ENCODE measurements at regions not wholly inside any gene's neighbourhood (a gene's known extent, or its start where the extent isn't known, plus 50 kb on each side); places are given as distances from the start of the nearest gene placed in this dataset.

GRCh38 chr4:69025999-69026387 is 70.3 kb upstream of the UGT2B7 start (continued):
- TF ChIP-seq ZNF114 (CRISPR knock-in tag; IDR thresholded peaks at IDR 0.05) (no peak), CREB1 (CRISPR knock-in tag; IDR thresholded peaks at IDR 0.05; ENCODE audit: low read depth) (no peak), REST (IDR thresholded peaks at IDR 0.05; ENCODE audit: unreplicated experiment) (no peak), STAT1 (IDR thresholded peaks at IDR 0.05; ENCODE audit: unreplicated experiment) (no peak)

GRCh38 chr4:69026974-69027373 is 69.3 kb upstream of the UGT2B7 start:
- peaks cover 14% of the 10 kb centered on the region for H3K27me3 Mint-ChIP-seq (ENCODE audit: insufficient read depth, low read depth, poor library complexity)
- ATAC-seq (no peak), DNase-seq (ENCODE audit: low spot score) (no peak)
- Histone ChIP-seq H3F3A (replicated peaks; ENCODE audit: low read depth) (no peaks in the 10 kb centered on the region), H3K4me2 (no peak overlapping the region), H3K4me1 (ENCODE audit: insufficient read depth) (peaks cover 14% of the 10 kb centered on the region), H3K27ac (ENCODE audit: low read depth) (no peak overlapping the region), H3K36me3 (ENCODE audit: insufficient read depth) (no peaks in the 10 kb centered on the region), H2AFZ (no peak overlapping the region), H3K4me3 (no peak overlapping the region), H3K27me3 (ENCODE audit: insufficient read depth) (no peaks in the 10 kb centered on the region), H3K9me2 (ENCODE audit: insufficient read depth) (no peaks in the 10 kb centered on the region), H4K20me1 (replicated peaks; ENCODE audit: insufficient read depth) (no peaks in the 10 kb centered on the region), H3K79me2 (replicated peaks; ENCODE audit: insufficient read depth) (no peaks in the 10 kb centered on the region)
- H3K4me1 Mint-ChIP-seq, result peaks cover 12% of the 10 kb centered on the region
- H3K4me3 Mint-ChIP-seq, result no peak overlapping the region
- H3K9me3 Mint-ChIP-seq, result peaks cover 7% of the 10 kb centered on the region; the same call in 2 of the 3 replicates
- no peak overlapping the region for H3K27ac Mint-ChIP-seq
- peaks cover 18% of the 10 kb centered on the region; the same call in 2 of the 3 replicates for H3K36me3 Mint-ChIP-seq (ENCODE audit: low read depth)
- TF ChIP-seq ZNF114 (CRISPR knock-in tag; IDR thresholded peaks at IDR 0.05) (no peak), ZNF331 (CRISPR knock-in tag; IDR thresholded peaks at IDR 0.05; ENCODE audit: low read depth) (no peak), REST (IDR thresholded peaks at IDR 0.05; ENCODE audit: unreplicated experiment) (no peak), NANOG (IDR thresholded peaks at IDR 0.05; ENCODE audit: borderline replicate concordance) (no peak), EZH2 (IDR thresholded peaks at IDR 0.05; ENCODE audit: low read depth, unreplicated experiment) (no peak), CREB1 (CRISPR knock-in tag; IDR thresholded peaks at IDR 0.05; ENCODE audit: low read depth) (no peak), STAT1 (IDR thresholded peaks at IDR 0.05; ENCODE audit: unreplicated experiment) (no peak), POLR2AphosphoS5 (IDR thresholded peaks at IDR 0.05; ENCODE audit: low read depth) (no peak), ETS1 (IDR thresholded peaks at IDR 0.05) (no peak), JUNB (IDR thresholded peaks at IDR 0.05; ENCODE audit: unreplicated experiment) (no peak)
- TF ChIP-seq, protein P1, sequence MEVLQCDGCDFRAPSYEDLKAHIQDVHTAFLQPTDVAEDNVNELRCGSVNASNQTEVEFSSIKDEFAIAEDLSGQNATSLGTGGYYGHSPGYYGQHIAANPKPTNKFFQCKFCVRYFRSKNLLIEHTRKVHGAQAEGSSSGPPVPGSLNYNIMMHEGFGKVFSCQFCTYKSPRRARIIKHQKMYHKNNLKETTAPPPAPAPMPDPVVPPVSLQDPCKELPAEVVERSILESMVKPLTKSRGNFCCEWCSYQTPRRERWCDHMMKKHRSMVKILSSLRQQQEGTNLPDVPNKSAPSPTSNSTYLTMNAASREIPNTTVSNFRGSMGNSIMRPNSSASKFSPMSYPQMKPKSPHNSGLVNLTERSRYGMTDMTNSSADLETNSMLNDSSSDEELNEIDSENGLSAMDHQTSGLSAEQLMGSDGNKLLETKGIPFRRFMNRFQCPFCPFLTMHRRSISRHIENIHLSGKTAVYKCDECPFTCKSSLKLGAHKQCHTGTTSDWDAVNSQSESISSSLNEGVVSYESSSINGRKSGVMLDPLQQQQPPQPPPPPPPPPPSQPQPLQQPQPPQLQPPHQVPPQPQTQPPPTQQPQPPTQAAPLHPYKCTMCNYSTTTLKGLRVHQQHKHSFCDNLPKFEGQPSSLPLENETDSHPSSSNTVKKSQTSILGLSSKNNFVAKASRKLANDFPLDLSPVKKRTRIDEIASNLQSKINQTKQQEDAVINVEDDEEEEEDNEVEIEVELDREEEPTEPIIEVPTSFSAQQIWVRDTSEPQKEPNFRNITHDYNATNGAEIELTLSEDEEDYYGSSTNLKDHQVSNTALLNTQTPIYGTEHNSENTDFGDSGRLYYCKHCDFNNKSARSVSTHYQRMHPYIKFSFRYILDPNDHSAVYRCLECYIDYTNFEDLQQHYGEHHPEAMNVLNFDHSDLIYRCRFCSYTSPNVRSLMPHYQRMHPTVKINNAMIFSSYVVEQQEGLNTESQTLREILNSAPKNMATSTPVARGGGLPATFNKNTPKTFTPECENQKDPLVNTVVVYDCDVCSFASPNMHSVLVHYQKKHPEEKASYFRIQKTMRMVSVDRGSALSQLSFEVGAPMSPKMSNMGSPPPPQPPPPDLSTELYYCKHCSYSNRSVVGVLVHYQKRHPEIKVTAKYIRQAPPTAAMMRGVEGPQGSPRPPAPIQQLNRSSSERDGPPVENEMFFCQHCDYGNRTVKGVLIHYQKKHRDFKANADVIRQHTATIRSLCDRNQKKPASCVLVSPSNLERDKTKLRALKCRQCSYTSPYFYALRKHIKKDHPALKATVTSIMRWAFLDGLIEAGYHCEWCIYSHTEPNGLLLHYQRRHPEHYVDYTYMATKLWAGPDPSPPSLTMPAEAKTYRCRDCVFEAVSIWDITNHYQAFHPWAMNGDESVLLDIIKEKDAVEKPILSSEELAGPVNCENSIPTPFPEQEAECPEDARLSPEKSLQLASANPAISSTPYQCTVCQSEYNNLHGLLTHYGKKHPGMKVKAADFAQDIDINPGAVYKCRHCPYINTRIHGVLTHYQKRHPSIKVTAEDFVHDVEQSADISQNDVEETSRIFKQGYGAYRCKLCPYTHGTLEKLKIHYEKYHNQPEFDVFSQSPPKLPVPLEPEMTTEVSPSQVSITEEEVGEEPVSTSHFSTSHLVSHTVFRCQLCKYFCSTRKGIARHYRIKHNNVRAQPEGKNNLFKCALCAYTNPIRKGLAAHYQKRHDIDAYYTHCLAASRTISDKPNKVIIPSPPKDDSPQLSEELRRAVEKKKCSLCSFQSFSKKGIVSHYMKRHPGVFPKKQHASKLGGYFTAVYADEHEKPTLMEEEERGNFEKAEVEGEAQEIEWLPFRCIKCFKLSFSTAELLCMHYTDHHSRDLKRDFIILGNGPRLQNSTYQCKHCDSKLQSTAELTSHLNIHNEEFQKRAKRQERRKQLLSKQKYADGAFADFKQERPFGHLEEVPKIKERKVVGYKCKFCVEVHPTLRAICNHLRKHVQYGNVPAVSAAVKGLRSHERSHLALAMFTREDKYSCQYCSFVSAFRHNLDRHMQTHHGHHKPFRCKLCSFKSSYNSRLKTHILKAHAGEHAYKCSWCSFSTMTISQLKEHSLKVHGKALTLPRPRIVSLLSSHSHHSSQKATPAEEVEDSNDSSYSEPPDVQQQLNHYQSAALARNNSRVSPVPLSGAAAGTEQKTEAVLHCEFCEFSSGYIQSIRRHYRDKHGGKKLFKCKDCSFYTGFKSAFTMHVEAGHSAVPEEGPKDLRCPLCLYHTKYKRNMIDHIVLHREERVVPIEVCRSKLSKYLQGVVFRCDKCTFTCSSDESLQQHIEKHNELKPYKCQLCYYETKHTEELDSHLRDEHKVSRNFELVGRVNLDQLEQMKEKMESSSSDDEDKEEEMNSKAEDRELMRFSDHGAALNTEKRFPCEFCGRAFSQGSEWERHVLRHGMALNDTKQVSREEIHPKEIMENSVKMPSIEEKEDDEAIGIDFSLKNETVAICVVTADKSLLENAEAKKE (CRISPR knock-in tag; IDR thresholded peaks at IDR 0.05), result no peak

Measured in GM23338 (cell line).